Mesodermal cell (in vitro differentiated cells): ENCODE measurements at regions not wholly inside any gene's neighbourhood (a gene's known extent, or its start where the extent isn't known, plus 50 kb on each side); places are given as distances from the start of the nearest gene placed in this dataset.

ENCODE experiments used
- H3K27ac ChIP-seq: 2 replicates; pipeline ENCODE4 v1.7.0; 2013; ENCODE audit warnings: mild to moderate bottlenecking, low read depth, low read length, moderate library complexity; ENCODE audit not compliant: severe bottlenecking
- H3K36me3 ChIP-seq: 2 replicates; pipeline ENCODE4 v1.7.1; 2013; ENCODE audit warnings: mild to moderate bottlenecking, low read length, moderate library complexity; ENCODE audit not compliant: control insufficient read depth, insufficient read depth
- H3K4me1 ChIP-seq: one replicate; pipeline ENCODE4 v1.7.1; 2013; ENCODE audit warnings: mild to moderate bottlenecking, low read length; ENCODE audit not compliant: insufficient read depth, control insufficient read depth, poor library complexity, severe bottlenecking
- H3K4me3 ChIP-seq: 2 replicates; pipeline ENCODE4 v1.7.0; 2013; ENCODE audit warnings: low read length, control low read depth, mild to moderate bottlenecking; ENCODE audit not compliant: insufficient read depth, poor library complexity, severe bottlenecking; ENCODE audit errors: extremely low read depth
- H3K9me3 ChIP-seq: 2 replicates; pipeline ENCODE4 v1.7.1; 2013; ENCODE audit warnings: mild to moderate bottlenecking, low read length, moderate library complexity; ENCODE audit not compliant: control insufficient read depth
- WGBS, 2 experiments: methylation state at CpG; one replicate each; pipeline ENCODE4 v1.1.5; 2013; ENCODE audit warnings: missing lambda C conversion rate in 2 of 2; ENCODE audit not compliant: insufficient coverage in 2 of 2; 5-methylcytosine and 5-hydroxymethylcytosine counted together

- Histone ChIP-seq H3K27ac (no peak overlapping the region), H3K9me3 (no peaks in the 10 kb centered on the region), H3K4me1 (no peaks in the 10 kb centered on the region), H3K4me3 (no peak overlapping the region), H3K36me3 (no peaks in the 10 kb centered on the region)
- WGBS, 2 experiments, result 100% methylated on average over 1 of the region's 3 CpGs; no CpG with 5 or more reads in 1 of the 2 experiments
Observed at GRCh38 chr16:8251298-8251697, 339.0 kb downstream of the TMEM114 start.

DNA sequence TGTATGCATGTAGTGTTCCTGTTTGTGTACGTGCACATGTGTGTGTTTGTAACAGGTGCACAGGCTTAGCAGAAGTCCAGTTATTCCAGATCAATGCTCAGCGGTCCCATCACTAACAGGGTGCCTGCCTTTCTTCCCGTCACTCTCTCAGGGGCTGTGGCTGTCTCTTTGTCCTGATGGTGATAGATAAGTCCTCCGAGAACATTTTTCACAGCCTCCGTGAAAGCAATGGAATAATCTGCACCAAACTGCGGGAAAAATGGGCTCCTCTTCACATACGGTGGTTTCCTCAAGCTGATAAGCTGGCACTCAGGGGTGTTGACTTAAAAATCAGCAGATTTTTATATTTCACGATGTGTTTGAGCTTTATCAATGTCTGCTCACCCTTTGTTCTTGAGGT is 342.3 kb downstream of the TMEM114 start:
- H3K36me3 ChIP-seq, result no peaks in the 10 kb centered on the region
- H3K4me1 ChIP-seq, result no peaks in the 10 kb centered on the region
- no peak overlapping the region for H3K27ac ChIP-seq
- H3K9me3 ChIP-seq, result no peaks in the 10 kb centered on the region
- 74 to 88% methylated on average over 8 of the region's 8 CpGs for WGBS, 2 experiments
- no peak overlapping the region for H3K4me3 ChIP-seq

DNA sequence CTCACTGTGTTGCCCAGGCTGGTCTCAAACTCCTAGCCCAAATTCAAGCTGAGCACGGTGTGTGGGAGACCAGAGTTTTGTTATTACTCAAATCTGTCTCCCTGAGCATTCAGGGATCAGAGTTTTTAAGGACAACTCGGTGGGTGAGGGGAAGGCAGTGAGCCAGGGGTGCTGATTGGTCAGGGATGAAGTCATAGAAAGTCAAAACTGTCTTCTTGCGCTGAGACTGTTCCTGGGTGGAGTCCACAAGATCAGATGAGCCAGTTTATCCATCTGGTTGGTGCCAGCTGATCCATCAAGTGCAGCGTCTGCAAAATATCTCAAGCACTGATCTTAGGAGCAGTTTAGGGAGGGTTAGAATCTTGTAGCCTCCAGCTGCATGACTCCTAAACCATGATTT is 346.3 kb downstream of the TMEM114 start:
- WGBS, 2 experiments, result 87 to 89% methylated on average over 3 to 4 of the region's 4 CpGs
- Histone ChIP-seq H3K36me3 (no peaks in the 10 kb centered on the region), H3K9me3 (no peaks in the 10 kb centered on the region), H3K4me3 (no peak overlapping the region), H3K4me1 (no peaks in the 10 kb centered on the region), H3K27ac (no peak overlapping the region)

DNA sequence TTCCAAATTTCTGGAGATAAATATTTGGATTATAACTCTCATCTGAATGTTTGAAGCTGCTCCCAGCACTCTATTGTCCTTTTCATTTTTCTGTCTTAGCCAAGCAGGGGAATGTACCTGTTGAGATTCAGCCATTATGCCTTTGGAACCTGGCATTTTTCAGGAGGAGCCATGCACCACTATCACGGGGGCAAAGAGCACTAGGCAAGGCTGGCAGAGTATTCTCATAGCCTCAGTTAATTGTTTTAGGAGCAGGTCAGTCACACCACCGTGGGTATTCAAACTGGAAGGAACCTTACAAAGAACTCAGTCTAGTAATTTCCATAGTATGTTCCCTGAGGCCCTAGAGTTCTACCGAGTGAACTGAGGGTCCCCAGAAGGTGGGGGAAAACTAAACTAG is 348.9 kb downstream of the TMEM114 start:
- no peak overlapping the region for H3K27ac ChIP-seq
- 70 to 84% methylated on average over 1 to 2 of the region's 3 CpGs for WGBS, 2 experiments
- no peak overlapping the region for H3K4me3 ChIP-seq
- H3K4me1 ChIP-seq, result no peaks in the 10 kb centered on the region
- no peaks in the 10 kb centered on the region for H3K36me3 ChIP-seq
- H3K9me3 ChIP-seq, result no peaks in the 10 kb centered on the region

GRCh38 chr16:8239443-8239842 is 350.9 kb downstream of the TMEM114 start:
- WGBS, 2 experiments, result 91% methylated on average over 2 of the region's 2 CpGs; no CpG with 5 or more reads in 1 of the 2 experiments
- Histone ChIP-seq H3K36me3 (no peaks in the 10 kb centered on the region), H3K4me1 (no peaks in the 10 kb centered on the region), H3K9me3 (no peaks in the 10 kb centered on the region), H3K4me3 (no peak overlapping the region), H3K27ac (no peak overlapping the region)

DNA sequence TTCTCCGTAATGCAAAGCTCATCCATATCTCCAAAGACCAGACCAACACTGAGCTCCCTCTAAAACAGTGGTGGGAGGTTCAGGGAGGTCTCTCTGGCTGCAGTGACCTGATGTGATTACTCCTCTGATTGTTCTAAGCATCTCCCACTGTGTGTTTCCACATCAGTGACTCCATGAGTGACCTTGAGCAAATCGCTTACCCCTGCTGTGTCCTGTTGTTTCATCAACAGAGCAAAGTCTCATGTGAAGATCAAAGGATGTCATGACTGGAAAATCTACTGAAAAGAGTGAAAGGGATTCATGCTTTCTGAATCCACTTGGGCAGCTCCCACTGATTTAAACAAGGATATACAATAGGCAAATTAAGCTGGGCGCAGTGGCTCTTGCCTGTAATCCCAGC is 352.9 kb downstream of the TMEM114 start:
- Histone ChIP-seq H3K9me3 (no peaks in the 10 kb centered on the region), H3K4me1 (no peaks in the 10 kb centered on the region), H3K36me3 (no peaks in the 10 kb centered on the region), H3K27ac (no peak overlapping the region), H3K4me3 (no peak overlapping the region)
- 80% methylated on average over 1 of the region's 3 CpGs; no CpG with 5 or more reads in 1 of the 2 experiments for WGBS, 2 experiments

DNA sequence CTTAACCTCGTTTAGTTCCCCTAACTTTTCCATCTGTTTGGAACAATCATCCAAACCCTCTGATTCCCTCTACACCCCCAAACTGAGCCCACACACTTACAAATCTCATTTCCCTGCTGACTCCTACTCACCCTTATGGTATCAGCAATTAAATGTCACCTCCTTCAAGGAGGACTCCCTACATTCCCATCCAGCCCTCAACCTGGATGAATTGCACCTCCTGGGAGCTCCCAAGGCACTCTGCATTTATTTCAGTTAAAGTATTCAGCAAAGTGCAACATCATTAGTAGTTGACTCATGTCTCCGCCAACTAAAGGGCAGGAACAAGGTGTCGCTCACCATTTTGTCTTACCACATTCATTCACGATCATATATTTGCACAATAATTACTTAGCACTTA is 353.5 kb downstream of the TMEM114 start:
- H3K4me1 ChIP-seq, result no peaks in the 10 kb centered on the region
- H3K4me3 ChIP-seq, result no peak overlapping the region
- H3K27ac ChIP-seq, result no peak overlapping the region
- 96 to 100% methylated on average over 1 to 3 of the region's 4 CpGs for WGBS, 2 experiments
- no peaks in the 10 kb centered on the region for H3K36me3 ChIP-seq
- no peaks in the 10 kb centered on the region for H3K9me3 ChIP-seq

DNA sequence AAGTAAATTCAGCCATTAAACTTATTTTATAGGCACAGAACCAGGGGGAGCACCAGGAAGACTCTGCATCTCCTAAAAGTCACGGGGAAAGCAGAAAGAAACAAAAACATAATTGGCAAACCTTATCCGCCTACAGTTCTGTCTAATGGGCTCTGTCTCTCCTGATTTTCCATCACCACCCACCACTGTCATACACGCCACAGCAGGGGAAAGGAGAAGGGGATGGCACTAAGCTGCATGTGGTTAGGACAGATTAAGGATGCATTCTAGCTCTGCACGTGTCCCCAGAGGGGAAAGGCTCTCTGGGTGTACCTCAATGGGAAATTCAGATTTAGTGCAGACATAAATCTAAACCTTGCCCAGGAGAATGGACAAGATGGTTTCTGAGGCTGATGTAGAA is 359.8 kb downstream of the TMEM114 start:
- WGBS, 2 experiments, result 50 to 100% methylated on average over 1 of the region's 4 CpGs
- Histone ChIP-seq H3K36me3 (no peaks in the 10 kb centered on the region), H3K4me1 (no peaks in the 10 kb centered on the region), H3K9me3 (no peaks in the 10 kb centered on the region), H3K4me3 (no peak overlapping the region), H3K27ac (no peak overlapping the region)

DNA sequence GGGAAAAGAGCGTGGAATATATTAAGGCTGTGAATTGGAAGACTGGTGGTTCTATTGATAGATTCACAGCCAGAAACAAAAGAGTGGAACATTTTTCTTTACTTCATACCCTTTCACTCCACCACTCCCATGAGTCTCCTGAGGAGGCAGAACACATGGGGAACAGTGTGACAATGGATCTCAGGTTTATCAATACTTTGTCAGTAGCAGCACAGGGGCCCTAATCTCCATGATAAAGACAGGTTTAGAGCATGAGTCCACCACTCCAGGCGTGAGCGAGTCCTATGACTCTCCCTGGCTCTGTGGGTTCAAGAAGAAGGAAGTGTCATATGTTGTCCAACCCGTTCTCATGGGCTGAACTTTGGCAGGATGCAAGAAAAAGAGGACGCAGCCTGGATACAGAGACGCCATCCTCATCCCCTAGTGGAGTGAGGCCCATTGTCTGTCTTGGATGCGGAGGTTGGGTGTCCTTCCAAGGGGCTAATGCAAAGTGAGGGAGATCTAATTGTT is 361.2 kb downstream of the TMEM114 start:
- H3K4me3 ChIP-seq, result no peak overlapping the region
- H3K36me3 ChIP-seq, result no peaks in the 10 kb centered on the region
- no peaks in the 10 kb centered on the region for H3K9me3 ChIP-seq
- 64 to 68% methylated on average over 3 to 6 of the region's 7 CpGs for WGBS, 2 experiments
- no peak overlapping the region for H3K27ac ChIP-seq
- H3K4me1 ChIP-seq, result no peaks in the 10 kb centered on the region

GRCh38 chr16:8217201-8217600 is 373.1 kb downstream of the TMEM114 start:
- H3K27ac ChIP-seq, result no peak overlapping the region
- H3K4me3 ChIP-seq, result no peak overlapping the region
- H3K9me3 ChIP-seq, result no peaks in the 10 kb centered on the region
- no peaks in the 10 kb centered on the region for H3K36me3 ChIP-seq
- WGBS, 2 experiments, result 57 to 71% methylated on average over 1 to 2 of the region's 2 CpGs
- no peaks in the 10 kb centered on the region for H3K4me1 ChIP-seq

- WGBS, 2 experiments, result no CpG with 5 or more reads among the region's 1 CpG
- H3K36me3 ChIP-seq, result no peaks in the 10 kb centered on the region
- H3K4me1 ChIP-seq, result no peaks in the 10 kb centered on the region
- peaks cover 3% of the 10 kb centered on the region for H3K9me3 ChIP-seq
- no peak overlapping the region for H3K27ac ChIP-seq
- H3K4me3 ChIP-seq, result no peak overlapping the region
Observed at GRCh38 chr16:8204769-8205168, 385.5 kb downstream of the TMEM114 start.
